CD4-positive, CD25-positive, alpha-beta regulatory T cell (primary cell): ENCODE measurements at regions not wholly inside any gene's neighbourhood (a gene's known extent, or its start where the extent isn't known, plus 50 kb on each side); places are given as distances from the start of the nearest gene placed in this dataset.
A peak's percentile ranks its signal among the peaks of the same experiment; 100 is the strongest.

Source experiments
- ATAC-seq, 2 donors: fragments of 150-1000 bp; cut with Tn5 transposase; one replicate each; pipeline ENCODE4 v1.10.0; 2021; ENCODE audit warnings: low read depth in 2 of 2, moderate number of reproducible peaks in 2 of 2, moderate library complexity in 1 of 2
- DNase-seq, 3 donors: peaks; one replicate each; pipeline versions ENCODE4 v3.0.0 to v3.0.0-alpha.2; 2012 to 2022; ENCODE audit warnings: mixed read lengths in 1 of 3
- H3K27ac ChIP-seq: one replicate; pipeline ENCODE4 v1.7.0; 2013; ENCODE audit warnings: mild to moderate bottlenecking, low read length; ENCODE audit not compliant: insufficient read depth, poor library complexity, severe bottlenecking
- H3K27me3 ChIP-seq: one replicate; pipeline ENCODE4 v1.7.0; 2013; ENCODE audit warnings: low read length; ENCODE audit not compliant: control insufficient read depth, insufficient read depth
- H3K36me3 ChIP-seq: one replicate; pipeline ENCODE4 v1.7.0; 2013; ENCODE audit warnings: mild to moderate bottlenecking, low read length, moderate library complexity; ENCODE audit not compliant: control insufficient read depth, insufficient read depth
- H3K4me1 ChIP-seq: 2 replicates; pipeline ENCODE4 v1.7.0; 2013; ENCODE audit warnings: mild to moderate bottlenecking, low read length; ENCODE audit not compliant: insufficient read depth, control insufficient read depth, poor library complexity, severe bottlenecking
- H3K4me3 ChIP-seq: one replicate; pipeline ENCODE4 v1.7.0; 2013; ENCODE audit warnings: low read depth, mild to moderate bottlenecking, low read length, moderate library complexity
- H3K9me3 ChIP-seq, 2 experiments: 1 replicate in 1 of 2; 2 replicates in 1 of 2; pipeline ENCODE4 v1.7.0; 2013; ENCODE audit warnings: low read length in 2 of 2, mild to moderate bottlenecking in 1 of 2, moderate library complexity in 1 of 2; ENCODE audit not compliant: control insufficient read depth in 2 of 2
- H3K27ac Mint-ChIP-seq, 3 donors: one replicate each; pipeline ENCODE4 v1.8.0; 2020 to 2022; ENCODE audit warnings: mild to moderate bottlenecking in 3 of 3, mixed read lengths in 3 of 3, moderate library complexity in 2 of 3
- H3K27me3 Mint-ChIP-seq: one replicate; pipeline ENCODE4 v1.8.0; 2022; ENCODE audit warnings: mild to moderate bottlenecking, mixed read lengths
- H3K36me3 Mint-ChIP-seq: one replicate; pipeline ENCODE4 v1.8.0; 2020; ENCODE audit warnings: mixed read lengths
- H3K4me1 Mint-ChIP-seq, 4 donors: one replicate each; pipeline ENCODE4 v1.8.0; 2020 to 2022; ENCODE audit warnings: mixed read lengths in 4 of 4, mild to moderate bottlenecking in 1 of 4
- H3K4me3 Mint-ChIP-seq, 4 donors: one replicate each; pipeline ENCODE4 v1.8.0; 2020 to 2022; ENCODE audit warnings: mild to moderate bottlenecking in 4 of 4, mixed read lengths in 4 of 4, moderate library complexity in 3 of 4
- H3K9me3 Mint-ChIP-seq, 7 donors: one replicate each; pipeline ENCODE4 v1.8.0; 2020 to 2022; ENCODE audit warnings: mixed read lengths in 7 of 7, mild to moderate bottlenecking in 3 of 7, moderate library complexity in 2 of 7

- no peak for ATAC-seq
Measured at GRCh38 chr1:173287785-173288184, 80.7 kb upstream of the TNFSF4 start.

GRCh38 chr1:173293756-173294155 is 86.6 kb upstream of the TNFSF4 start:
- no peak overlapping the region for H3K4me3 Mint-ChIP-seq
- H3K4me3 ChIP-seq: no peak overlapping the region
- peaks cover 0 to 2% of the 10 kb centered on the region in 2 experiments for H3K9me3 ChIP-seq
- no peaks in the 10 kb centered on the region for H3K36me3 ChIP-seq
- H3K4me1 Mint-ChIP-seq: peaks cover 4 to 21% (median 9%) of the 10 kb centered on the region in 4 donors
- DNase-seq (no peak), ATAC-seq (no peak)
- no peak overlapping the region for H3K27ac ChIP-seq
- H3K27ac Mint-ChIP-seq: no peak overlapping the region
- H3K27me3 ChIP-seq: no peaks in the 10 kb centered on the region
- H3K4me1 ChIP-seq: no peaks in the 10 kb centered on the region
- H3K27me3 Mint-ChIP-seq: peaks cover 7% of the 10 kb centered on the region
- peaks cover 5% of the 10 kb centered on the region for H3K36me3 Mint-ChIP-seq
- peaks cover 0 to 22% (median 5%) of the 10 kb centered on the region in 7 donors for H3K9me3 Mint-ChIP-seq

More at GRCh38 chr1:173287785-173288184, 80.7 kb upstream of the TNFSF4 start:
- peaks cover 7% of the 10 kb centered on the region for H3K27me3 Mint-ChIP-seq
- peaks cover 0 to 19% (median 5%) of the 10 kb centered on the region in 7 donors for H3K9me3 Mint-ChIP-seq
- H3K4me3 ChIP-seq: no peak overlapping the region
- H3K27me3 ChIP-seq: no peaks in the 10 kb centered on the region
- peaks cover 0 to 2% of the 10 kb centered on the region in 2 experiments for H3K9me3 ChIP-seq
- H3K4me1 ChIP-seq: no peaks in the 10 kb centered on the region
- no peak overlapping the region for H3K4me3 Mint-ChIP-seq
- no peak for DNase-seq
- no peaks in the 10 kb centered on the region for H3K36me3 ChIP-seq
- H3K4me1 Mint-ChIP-seq: peaks cover 0 to 5% (median 0%) of the 10 kb centered on the region in 4 donors
- no peak overlapping the region for H3K27ac Mint-ChIP-seq
- peaks cover 5% of the 10 kb centered on the region for H3K36me3 Mint-ChIP-seq
- no peak overlapping the region for H3K27ac ChIP-seq

GRCh38 chr1:173294843-173295242 is 87.7 kb upstream of the TNFSF4 start:
- Histone ChIP-seq H3K9me3 (peaks cover 0 to 2% of the 10 kb centered on the region in 2 experiments), H3K27ac (no peak overlapping the region), H3K27me3 (no peaks in the 10 kb centered on the region), H3K4me1 (no peaks in the 10 kb centered on the region), H3K36me3 (no peaks in the 10 kb centered on the region), H3K4me3 (no peak overlapping the region)
- DNase-seq: no peak
- Mint-ChIP-seq H3K9me3 (peaks cover 0 to 22% (median 5%) of the 10 kb centered on the region in 7 donors), H3K4me3 (no peak overlapping the region), H3K27me3 (peaks cover 7% of the 10 kb centered on the region), H3K27ac (no peak overlapping the region), H3K36me3 (peaks cover 3% of the 10 kb centered on the region), H3K4me1 (peaks cover 4 to 24% (median 12%) of the 10 kb centered on the region in 4 donors)
- ATAC-seq: no peak

- no peaks in the 10 kb centered on the region for H3K36me3 ChIP-seq
- H3K27ac ChIP-seq: no peak overlapping the region
- ATAC-seq (no peak), DNase-seq (no peak)
- Mint-ChIP-seq H3K36me3 (no peaks in the 10 kb centered on the region), H3K4me3 (no peak overlapping the region), H3K27me3 (peaks cover 7% of the 10 kb centered on the region), H3K9me3 (peaks cover 0 to 19% (median 5%) of the 10 kb centered on the region in 7 donors), H3K27ac (no peak overlapping the region), H3K4me1 (peaks cover 4 to 24% (median 12%) of the 10 kb centered on the region in 4 donors)
- no peak overlapping the region for H3K4me3 ChIP-seq
- no peaks in the 10 kb centered on the region for H3K4me1 ChIP-seq
- peaks cover 0 to 2% of the 10 kb centered on the region in 2 experiments for H3K9me3 ChIP-seq
- no peaks in the 10 kb centered on the region for H3K27me3 ChIP-seq
Measured at GRCh38 chr1:173295391-173295790, 88.3 kb upstream of the TNFSF4 start.

GRCh38 chr1:173295995-173296394 is 88.9 kb upstream of the TNFSF4 start:
- Histone ChIP-seq H3K4me3 (no peak overlapping the region), H3K27me3 (no peaks in the 10 kb centered on the region), H3K9me3 (peaks cover 0 to 2% of the 10 kb centered on the region in 2 experiments), H3K4me1 (no peaks in the 10 kb centered on the region), H3K27ac (no peak overlapping the region), H3K36me3 (no peaks in the 10 kb centered on the region)
- peaks cover 7% of the 10 kb centered on the region for H3K27me3 Mint-ChIP-seq
- no peak overlapping the region for H3K4me3 Mint-ChIP-seq
- H3K36me3 Mint-ChIP-seq: no peaks in the 10 kb centered on the region
- H3K27ac Mint-ChIP-seq: no peak overlapping the region
- DNase-seq (no peak), ATAC-seq (no peak)
- H3K4me1 Mint-ChIP-seq: peaks cover 4 to 24% (median 12%) of the 10 kb centered on the region in 4 donors
- H3K9me3 Mint-ChIP-seq: peaks cover 0 to 19% (median 5%) of the 10 kb centered on the region in 7 donors

- H3K27ac Mint-ChIP-seq: peak overlapping the region in 1 of 3 donors; percentile 73
Measured at GRCh38 chr1:173297798-173298391, 90.8 kb upstream of the TNFSF4 start.

GRCh38 chr1:173300061-173301044 is 93.2 kb upstream of the TNFSF4 start:
- ATAC-seq (no peak), DNase-seq (no peak)
- no peak overlapping the region for H3K4me3 ChIP-seq
- H3K36me3 ChIP-seq: no peaks in the 10 kb centered on the region
- H3K9me3 Mint-ChIP-seq: peaks cover 0 to 3% (median 0%) of the 10 kb centered on the region in 7 donors
- H3K4me3 Mint-ChIP-seq: no peak overlapping the region
- no peak overlapping the region for H3K27ac ChIP-seq
- peaks cover 0 to 22% (median 12%) of the 10 kb centered on the region in 4 donors for H3K4me1 Mint-ChIP-seq
- no peaks in the 10 kb centered on the region for H3K27me3 ChIP-seq
- H3K9me3 ChIP-seq: no peaks in the 10 kb centered on the region
- no peaks in the 10 kb centered on the region for H3K27me3 Mint-ChIP-seq
- H3K27ac Mint-ChIP-seq: no peak overlapping the region
- no peaks in the 10 kb centered on the region for H3K4me1 ChIP-seq
- H3K36me3 Mint-ChIP-seq: no peaks in the 10 kb centered on the region

More at GRCh38 chr1:173297798-173298391, 90.8 kb upstream of the TNFSF4 start:
- peaks cover 0 to 3% (median 0%) of the 10 kb centered on the region in 7 donors for H3K9me3 Mint-ChIP-seq
- H3K36me3 Mint-ChIP-seq: no peaks in the 10 kb centered on the region
- Histone ChIP-seq H3K36me3 (no peaks in the 10 kb centered on the region), H3K4me3 (no peak overlapping the region), H3K27ac (no peak overlapping the region), H3K27me3 (no peaks in the 10 kb centered on the region), H3K9me3 (no peaks in the 10 kb centered on the region), H3K4me1 (no peaks in the 10 kb centered on the region)
- H3K4me3 Mint-ChIP-seq: no peak overlapping the region
- no peaks in the 10 kb centered on the region for H3K27me3 Mint-ChIP-seq
- peaks cover 4 to 24% (median 14%) of the 10 kb centered on the region in 4 donors for H3K4me1 Mint-ChIP-seq
- DNase-seq (peak in 1 of 3 donors; percentile 11), ATAC-seq (peak in 1 of 2 donors; percentile 20)
